ENCODE measurements at regions not wholly inside any gene's neighbourhood (a gene's known extent, or its start where the extent isn't known, plus 50 kb on each side); places are given as distances from the start of the nearest gene placed in this dataset.
A peak's percentile ranks its signal among the peaks of the same experiment; 100 is the strongest.

DNA sequence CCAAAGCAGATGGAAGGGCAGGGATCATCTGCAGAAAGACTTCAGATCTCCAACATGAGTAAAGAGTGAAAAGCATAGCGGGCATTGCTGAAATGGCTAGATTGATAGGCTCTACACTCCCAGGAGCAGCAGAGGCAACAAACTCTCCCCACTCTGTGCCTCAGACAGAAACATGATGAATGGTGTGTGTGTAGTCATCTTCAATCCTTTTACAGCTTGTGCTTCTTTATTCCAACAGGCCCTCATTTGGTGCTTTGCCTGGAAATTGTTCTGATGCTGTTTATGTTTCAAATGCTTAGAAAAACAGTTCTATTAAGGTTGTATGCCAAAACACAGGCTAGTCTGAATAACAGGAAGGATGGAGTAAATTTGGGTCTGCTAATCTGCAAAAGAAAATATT is 176.2 kb downstream of the DMRTA1 start:
- DNase-seq, result peak in 1 of 2 donors; percentile 30

DNA sequence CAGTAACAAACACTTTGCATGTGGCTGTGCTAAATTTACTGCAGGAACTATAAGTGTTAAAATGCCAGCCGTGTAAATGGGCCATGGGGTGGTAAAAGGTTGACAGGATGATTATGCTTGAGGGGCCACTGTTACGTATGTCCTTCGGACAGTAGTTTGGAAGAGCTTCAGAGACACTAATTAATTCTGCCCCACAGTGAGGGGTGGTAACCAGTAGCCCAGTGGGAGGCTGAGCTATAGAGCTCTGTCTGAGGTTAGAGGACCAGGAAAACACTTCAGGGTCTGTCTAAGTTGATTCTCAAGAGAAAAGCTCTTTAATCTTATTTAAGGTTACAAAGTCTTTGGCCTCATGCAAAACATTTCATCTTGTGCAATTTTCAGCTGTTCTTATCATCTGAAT is 176.6 kb downstream of the DMRTA1 start:
- Histone ChIP-seq H3K9me3 (peaks cover 0 to 11% (median 0%) of the 10 kb centered on the region in 4 donors), H3K36me3 (no peaks in the 10 kb centered on the region), H3K27ac (no peak overlapping the region), H3K4me3 (no peak overlapping the region), H3K4me1 (no peaks in the 10 kb centered on the region), H3K27me3 (no peaks in the 10 kb centered on the region)
- intact Hi-C loops (cut with DNase I; ENCODE audit: low total_unique reads), result no loop called here
- WGBS, 5 donors, result 27 to 51% (median 47%) methylated on average over 3 of the region's 3 CpGs
- no peak for TF ChIP-seq POLR2AphosphoS5 (IDR thresholded peaks at IDR 0.05)
- no peak for TF ChIP-seq POLR2A (IDR thresholded peaks at IDR 0.05)
- TF ChIP-seq, protein P1, sequence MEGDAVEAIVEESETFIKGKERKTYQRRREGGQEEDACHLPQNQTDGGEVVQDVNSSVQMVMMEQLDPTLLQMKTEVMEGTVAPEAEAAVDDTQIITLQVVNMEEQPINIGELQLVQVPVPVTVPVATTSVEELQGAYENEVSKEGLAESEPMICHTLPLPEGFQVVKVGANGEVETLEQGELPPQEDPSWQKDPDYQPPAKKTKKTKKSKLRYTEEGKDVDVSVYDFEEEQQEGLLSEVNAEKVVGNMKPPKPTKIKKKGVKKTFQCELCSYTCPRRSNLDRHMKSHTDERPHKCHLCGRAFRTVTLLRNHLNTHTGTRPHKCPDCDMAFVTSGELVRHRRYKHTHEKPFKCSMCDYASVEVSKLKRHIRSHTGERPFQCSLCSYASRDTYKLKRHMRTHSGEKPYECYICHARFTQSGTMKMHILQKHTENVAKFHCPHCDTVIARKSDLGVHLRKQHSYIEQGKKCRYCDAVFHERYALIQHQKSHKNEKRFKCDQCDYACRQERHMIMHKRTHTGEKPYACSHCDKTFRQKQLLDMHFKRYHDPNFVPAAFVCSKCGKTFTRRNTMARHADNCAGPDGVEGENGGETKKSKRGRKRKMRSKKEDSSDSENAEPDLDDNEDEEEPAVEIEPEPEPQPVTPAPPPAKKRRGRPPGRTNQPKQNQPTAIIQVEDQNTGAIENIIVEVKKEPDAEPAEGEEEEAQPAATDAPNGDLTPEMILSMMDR (IDR thresholded peaks at IDR 0.05), result no peak
- no peak for TF ChIP-seq EP300 (IDR thresholded peaks at IDR 0.05)
- DNase-seq, result no peak

More for the DNA sequence above, 176.2 kb downstream of the DMRTA1 start:
- Histone ChIP-seq H3K4me1 (no peaks in the 10 kb centered on the region), H3K27ac (no peak overlapping the region), H3K9me3 (peaks cover 0 to 11% (median 0%) of the 10 kb centered on the region in 4 donors), H3K27me3 (no peaks in the 10 kb centered on the region), H3K36me3 (no peaks in the 10 kb centered on the region), H3K4me3 (no peak overlapping the region)
- WGBS, 5 donors, result 63 to 87% (median 77%) methylated on average over 1 of the region's 1 CpG
- TF ChIP-seq POLR2A (IDR thresholded peaks at IDR 0.05), result no peak
- TF ChIP-seq EP300 (IDR thresholded peaks at IDR 0.05), result no peak
- TF ChIP-seq, protein P1 (IDR thresholded peaks at IDR 0.05), result no peak
- no peak for TF ChIP-seq POLR2AphosphoS5 (IDR thresholded peaks at IDR 0.05)
- intact Hi-C loops (cut with DNase I; ENCODE audit: low total_unique reads), result no loop called here

DNA sequence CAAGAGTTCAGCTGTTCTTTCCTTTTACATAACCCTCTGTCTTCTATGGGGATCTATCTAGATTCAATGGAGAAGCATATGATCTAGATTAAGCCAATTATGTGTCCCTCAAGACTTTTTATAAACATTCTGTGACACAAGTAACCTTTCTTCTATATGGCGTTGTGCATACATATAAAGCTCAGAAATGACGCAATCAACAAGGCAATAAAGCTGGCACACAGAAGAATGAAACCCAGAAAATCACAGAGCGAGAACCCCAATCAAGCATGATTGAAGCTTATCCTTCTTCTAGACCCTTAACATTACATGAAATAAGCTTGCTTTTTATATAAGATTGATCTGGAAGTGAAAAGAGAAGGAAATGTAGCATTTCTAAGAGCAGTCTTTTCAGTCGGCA is 178.9 kb downstream of the DMRTA1 start:
- intact Hi-C loops (cut with DNase I; ENCODE audit: low total_unique reads), result no loop called here
- 85 to 89% (median 86%) methylated on average over 4 of the region's 4 CpGs for WGBS, 5 donors
- Histone ChIP-seq H3K27ac (no peak overlapping the region), H3K4me3 (no peak overlapping the region), H3K27me3 (no peaks in the 10 kb centered on the region), H3K36me3 (no peaks in the 10 kb centered on the region), H3K4me1 (no peaks in the 10 kb centered on the region), H3K9me3 (peaks cover 0 to 11% (median 0%) of the 10 kb centered on the region in 4 donors)
- no peak for TF ChIP-seq POLR2AphosphoS5 (IDR thresholded peaks at IDR 0.05)
- no peak for TF ChIP-seq EP300 (IDR thresholded peaks at IDR 0.05)
- no peak for TF ChIP-seq POLR2A (IDR thresholded peaks at IDR 0.05)
- TF ChIP-seq, protein P1 (IDR thresholded peaks at IDR 0.05), result no peak
- DNase-seq, result no peak

DNA sequence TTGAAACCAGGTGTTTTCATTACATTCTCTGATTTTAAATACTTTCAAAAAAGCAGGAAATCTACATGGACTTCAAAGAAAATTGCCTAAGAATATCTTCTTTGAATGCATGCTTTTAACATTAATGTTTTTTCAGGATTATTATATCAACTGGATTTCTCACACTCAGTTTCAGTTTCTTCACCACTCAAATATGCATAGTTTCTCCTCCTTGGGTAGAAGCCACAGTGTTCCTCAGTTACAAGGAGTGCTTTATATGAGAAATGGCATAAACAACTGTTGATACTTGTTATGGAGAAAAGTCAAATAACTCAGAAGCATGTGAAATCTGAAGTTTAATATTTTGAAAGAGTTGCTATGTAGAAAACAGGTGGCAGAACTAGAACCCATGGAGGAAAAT is 196.9 kb downstream of the DMRTA1 start:
- intact Hi-C loops (cut with DNase I; ENCODE audit: low total_unique reads), result no loop called here
- DNase-seq, result no peak

More for the DNA sequence above, 196.9 kb downstream of the DMRTA1 start:
- H3K36me3 ChIP-seq, result no peaks in the 10 kb centered on the region
- H3K27ac ChIP-seq, result no peak overlapping the region
- no peaks in the 10 kb centered on the region for H3K4me1 ChIP-seq
- H3K9me3 ChIP-seq, result no peaks in the 10 kb centered on the region
- no peaks in the 10 kb centered on the region for H3K27me3 ChIP-seq
- no peak overlapping the region for H3K4me3 ChIP-seq
- TF ChIP-seq, protein P1 (IDR thresholded peaks at IDR 0.05), result no peak
- TF ChIP-seq POLR2A (IDR thresholded peaks at IDR 0.05) (no peak), EP300 (IDR thresholded peaks at IDR 0.05) (no peak), POLR2AphosphoS5 (IDR thresholded peaks at IDR 0.05) (no peak)
